Stomach (tissue), 8 donors: ENCODE measurements at regions not wholly inside any gene's neighbourhood (a gene's known extent, or its start where the extent isn't known, plus 50 kb on each side); places are given as distances from the start of the nearest gene placed in this dataset.
"Not testable (repeated sequence)": the region's sequence is repeated elsewhere in the genome, so short reads cannot be mapped to it uniquely, and the experiment has no call there.

Experiments
- DNase-seq, 2 donors: peaks; one replicate each; pipeline versions ENCODE4 v3.0.0 to v3.0.0-alpha.2; 2013 to 2019
- H3K27ac ChIP-seq, 5 donors: fragments of 200-600 bp in 4 of 5; sonication (generic) in 4 of 5; one replicate each; pipeline ENCODE4 v1.5.1; 2013 to 2019; ENCODE audit warnings: mild to moderate bottlenecking in 1 of 5, moderate library complexity in 1 of 5
- H3K27me3 ChIP-seq, 3 donors: fragments of 200-600 bp; sonication (generic); one replicate each; pipeline ENCODE4 v1.5.1; 2017 to 2019; ENCODE audit warnings: mixed run types in 1 of 3
- H3K36me3 ChIP-seq, 4 donors: fragments of 200-600 bp; sonication (generic); 1 replicate in 3 of 4; 2 replicates in 1 of 4; pipeline ENCODE4 v1.5.1; 2016 to 2019
- H3K4me1 ChIP-seq, 4 donors: fragments of 200-600 bp; sonication (generic); one replicate each; pipeline ENCODE4 v1.5.1; 2016 to 2019
- H3K4me3 ChIP-seq, 4 donors: fragments of 200-600 bp; sonication (generic) in 3 of 4; one replicate each; pipeline ENCODE4 v1.5.1; 2016 to 2019; ENCODE audit warnings: mild to moderate bottlenecking in 1 of 4
- H3K9me3 ChIP-seq, 4 donors: fragments of 200-600 bp; sonication (generic); one replicate each; pipeline ENCODE4 v1.5.1; 2016 to 2019
- EP300 ChIP-seq: sonication (generic); formaldehyde crosslinking; IDR thresholded peaks from one replicate; pipeline ENCODE4 v1.6.1; 2017; ENCODE audit warnings: antibody characterized with exemption
- POLR2A ChIP-seq, 4 donors: fragments of 450-650 bp; IDR thresholded peaks; one replicate each; pipeline ENCODE4 v1.6.1; 2016; ENCODE audit warnings: antibody characterized with exemption in 4 of 4, control low read depth in 2 of 4, mild to moderate bottlenecking in 1 of 4, moderate library complexity in 1 of 4
- POLR2AphosphoS5 ChIP-seq, 3 donors: sonication (generic); formaldehyde crosslinking; IDR thresholded peaks; one replicate each; pipeline ENCODE4 v1.6.1; 2016; ENCODE audit warnings: antibody characterized with exemption in 3 of 3
- WGBS, 5 donors: extraction: QIAGEN DNeasy Blood & Tissue Kit in 3 of 5; methylation state at CpG; one replicate each; pipeline versions ENCODE4 v1.1.5 to v1.1.7; 2013 to 2018; 5-methylcytosine and 5-hydroxymethylcytosine counted together
- intact Hi-C: fragments of 100-400 bp; cut with DNase I; formaldehyde crosslinking; loops from one replicate; pipeline ENCODE4 v1.15.1; 2023; ENCODE audit warnings: low total_unique reads
- TF ChIP-seq, protein P1 (sequence below), 7 experiments: fragments of 450-650 bp in 4 of 7; fragments of 200-600 bp in 3 of 7; sonication (generic) in 3 of 7; IDR thresholded peaks; one replicate each; pipeline ENCODE4 v1.5.1; 2016 to 2019; ENCODE audit warnings: antibody characterized with exemption in 7 of 7, control low read depth in 2 of 7, mild to moderate bottlenecking in 1 of 7
- donor health status: healthy with polysubstance abuse.
- donor health status: Bipolar disorder and iron deficiency.
- donor health status: healthy.

DNA sequence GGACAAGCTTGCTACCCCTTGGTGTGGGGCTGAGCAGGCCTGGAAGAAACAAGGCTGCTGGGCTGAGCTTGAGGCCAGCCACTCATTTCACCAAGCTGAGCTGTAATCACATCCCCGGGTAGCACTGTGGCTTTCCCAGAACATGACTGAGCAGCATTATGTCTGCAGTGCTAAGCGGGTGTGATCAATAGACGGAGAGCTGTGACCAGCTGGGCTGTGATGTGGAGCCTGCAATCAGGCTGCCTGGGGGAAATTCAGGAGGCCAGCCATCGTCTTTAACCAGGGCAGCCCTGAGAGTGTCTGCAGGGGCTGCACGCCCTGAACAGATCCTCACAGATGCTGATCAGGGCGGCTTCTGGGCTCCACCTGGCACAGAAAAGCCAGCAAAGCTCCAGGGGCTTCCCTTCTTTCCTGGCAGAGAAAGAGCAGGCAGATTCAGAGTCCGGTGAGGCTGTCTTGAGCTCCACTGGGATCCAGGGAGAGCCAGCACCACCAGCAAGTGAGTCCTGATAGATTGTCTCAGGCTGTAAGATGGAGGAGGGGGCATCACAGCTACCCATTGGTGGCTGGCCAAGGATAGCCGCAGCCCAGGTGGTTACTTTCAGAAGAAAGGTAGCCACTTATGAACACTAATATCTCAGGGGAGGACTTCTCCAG lies 165.9 kb downstream of the NRN1 start:
- Histone ChIP-seq H3K4me3 (no peak overlapping the region), H3K36me3 (no peaks in the 10 kb centered on the region), H3K9me3 (peaks cover 0 to 8% (median 0%) of the 10 kb centered on the region in 4 donors), H3K27ac (no peak overlapping the region), H3K4me1 (no peaks in the 10 kb centered on the region), H3K27me3 (peaks cover 0 to 4% (median 0%) of the 10 kb centered on the region in 3 donors)
- WGBS, 5 donors = 30 to 79% (median 67%) methylated on average over 3 to 8 of the region's 8 CpGs
- peak in 1 of 2 donors; percentile 19 for DNase-seq
- TF ChIP-seq POLR2A (IDR thresholded peaks at IDR 0.05) (no peak), EP300 (no peak), POLR2AphosphoS5 (IDR thresholded peaks at IDR 0.05) (no peak)
- TF ChIP-seq, protein P1, sequence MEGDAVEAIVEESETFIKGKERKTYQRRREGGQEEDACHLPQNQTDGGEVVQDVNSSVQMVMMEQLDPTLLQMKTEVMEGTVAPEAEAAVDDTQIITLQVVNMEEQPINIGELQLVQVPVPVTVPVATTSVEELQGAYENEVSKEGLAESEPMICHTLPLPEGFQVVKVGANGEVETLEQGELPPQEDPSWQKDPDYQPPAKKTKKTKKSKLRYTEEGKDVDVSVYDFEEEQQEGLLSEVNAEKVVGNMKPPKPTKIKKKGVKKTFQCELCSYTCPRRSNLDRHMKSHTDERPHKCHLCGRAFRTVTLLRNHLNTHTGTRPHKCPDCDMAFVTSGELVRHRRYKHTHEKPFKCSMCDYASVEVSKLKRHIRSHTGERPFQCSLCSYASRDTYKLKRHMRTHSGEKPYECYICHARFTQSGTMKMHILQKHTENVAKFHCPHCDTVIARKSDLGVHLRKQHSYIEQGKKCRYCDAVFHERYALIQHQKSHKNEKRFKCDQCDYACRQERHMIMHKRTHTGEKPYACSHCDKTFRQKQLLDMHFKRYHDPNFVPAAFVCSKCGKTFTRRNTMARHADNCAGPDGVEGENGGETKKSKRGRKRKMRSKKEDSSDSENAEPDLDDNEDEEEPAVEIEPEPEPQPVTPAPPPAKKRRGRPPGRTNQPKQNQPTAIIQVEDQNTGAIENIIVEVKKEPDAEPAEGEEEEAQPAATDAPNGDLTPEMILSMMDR (IDR thresholded peaks at IDR 0.05) = no peak
- intact Hi-C loops = no loop called here

DNA sequence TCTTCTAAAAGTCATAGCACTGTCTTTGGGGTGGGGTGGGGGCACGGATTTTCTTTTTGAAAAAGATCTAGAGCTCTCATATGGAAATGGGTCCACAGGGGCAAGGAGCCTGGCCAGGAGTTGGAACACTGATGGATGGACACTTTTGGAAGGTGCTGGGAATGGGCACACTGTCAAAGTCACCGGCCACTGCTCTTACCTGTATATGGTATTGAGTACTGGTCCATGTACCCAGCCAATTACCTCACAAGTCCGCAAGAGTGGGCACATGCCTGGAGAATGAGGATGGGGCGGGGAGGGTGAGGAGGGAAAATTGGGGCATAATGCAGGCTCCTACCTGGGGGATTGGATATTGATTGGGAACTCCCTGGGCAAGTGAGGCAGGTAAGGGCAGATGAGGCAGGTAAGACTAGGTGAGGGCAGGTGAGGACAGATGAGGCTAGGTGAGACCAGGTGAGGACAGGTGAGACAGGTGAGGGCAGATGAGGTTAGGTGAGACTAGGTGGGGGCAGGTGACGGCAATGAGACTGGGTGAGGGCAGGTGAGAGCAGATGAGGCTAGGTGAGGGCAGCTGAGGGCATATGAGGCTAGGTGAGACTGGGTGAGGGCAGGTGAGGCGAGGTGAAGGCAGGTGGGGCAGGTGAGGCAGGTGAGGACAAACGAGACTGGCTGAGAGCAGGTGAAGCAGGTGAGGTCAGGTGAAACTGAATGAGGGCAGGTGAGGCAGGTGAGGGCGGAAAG lies 167.9 kb downstream of the NRN1 start:
- Histone ChIP-seq H3K9me3 (no peaks in the 10 kb centered on the region), H3K27me3 (peaks cover 0 to 4% (median 0%) of the 10 kb centered on the region in 3 donors), H3K4me3 (no peak overlapping the region), H3K27ac (no peak overlapping the region), H3K36me3 (no peaks in the 10 kb centered on the region), H3K4me1 (no peaks in the 10 kb centered on the region)
- no peak for DNase-seq
- TF ChIP-seq, protein P1 (IDR thresholded peaks at IDR 0.05) = no peak
- intact Hi-C loops = no loop called here
- 74 to 82% (median 76%) methylated on average over 8 of the region's 8 CpGs for WGBS, 5 donors

GRCh38 chr6:5837323-5837722 lies 169.4 kb downstream of the NRN1 start:
- Histone ChIP-seq H3K27ac (no peak overlapping the region), H3K4me3 (no peak overlapping the region), H3K4me1 (no peaks in the 10 kb centered on the region), H3K36me3 (no peaks in the 10 kb centered on the region), H3K27me3 (peaks cover 0 to 4% (median 0%) of the 10 kb centered on the region in 3 donors), H3K9me3 (no peaks in the 10 kb centered on the region)
- 86 to 95% (median 93%) methylated on average over 9 of the region's 9 CpGs for WGBS, 5 donors
- no peak for DNase-seq
- intact Hi-C loops = no loop called here
- TF ChIP-seq POLR2A (IDR thresholded peaks at IDR 0.05) (no peak), EP300 (no peak), POLR2AphosphoS5 (IDR thresholded peaks at IDR 0.05) (no peak)
- TF ChIP-seq, protein P1 (IDR thresholded peaks at IDR 0.05) = no peak

- H3K9me3 ChIP-seq, H3K4me1 ChIP-seq, H3K27ac ChIP-seq, intact Hi-C loops, DNase-seq, H3K36me3 ChIP-seq, H3K27me3 ChIP-seq, H3K4me3 ChIP-seq: not testable (repeated sequence)
- 82 to 100% (median 91%) methylated on average over 1 of the region's 5 CpGs for WGBS, 5 donors
These were observed 170.1 kb downstream of the NRN1 start for GRCh38 chr6:5836597-5836996.

DNA sequence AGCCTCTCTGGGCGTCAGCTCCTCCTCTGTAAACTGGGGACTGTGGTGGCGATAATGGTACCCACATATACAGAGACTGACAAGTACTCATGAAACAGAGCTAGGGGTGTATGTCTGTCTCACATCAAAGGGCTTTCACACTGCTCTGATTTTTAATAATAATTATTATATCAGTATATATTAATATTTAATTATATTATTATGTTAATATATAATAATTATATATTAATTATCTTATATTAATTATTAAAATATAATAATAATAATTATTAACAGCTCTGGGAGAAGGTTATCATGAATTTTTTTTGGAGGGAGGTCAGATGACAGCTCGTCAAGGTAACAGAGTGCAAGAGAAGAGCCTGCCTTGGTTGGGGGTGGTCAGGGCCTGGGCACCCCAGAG lies 173.6 kb downstream of the NRN1 start:
- 84 to 91% (median 87%) methylated on average over 3 of the region's 3 CpGs for WGBS, 5 donors
- Histone ChIP-seq H3K9me3 (no peaks in the 10 kb centered on the region), H3K4me3 (no peak overlapping the region), H3K27ac (no peak overlapping the region), H3K36me3 (no peaks in the 10 kb centered on the region), H3K4me1 (peaks cover 0 to 8% (median 0%) of the 10 kb centered on the region in 4 donors), H3K27me3 (no peaks in the 10 kb centered on the region)
- intact Hi-C loops = no loop called here
- DNase-seq = no peak
- TF ChIP-seq, protein P1 (IDR thresholded peaks at IDR 0.05) = no peak
- TF ChIP-seq POLR2AphosphoS5 (IDR thresholded peaks at IDR 0.05) (no peak), POLR2A (IDR thresholded peaks at IDR 0.05) (no peak), EP300 (no peak)
